ENCODE measurements at regions not wholly inside any gene's neighbourhood (a gene's known extent, or its start where the extent isn't known, plus 50 kb on each side); places are given as distances from the start of the nearest gene placed in this dataset.

DNA sequence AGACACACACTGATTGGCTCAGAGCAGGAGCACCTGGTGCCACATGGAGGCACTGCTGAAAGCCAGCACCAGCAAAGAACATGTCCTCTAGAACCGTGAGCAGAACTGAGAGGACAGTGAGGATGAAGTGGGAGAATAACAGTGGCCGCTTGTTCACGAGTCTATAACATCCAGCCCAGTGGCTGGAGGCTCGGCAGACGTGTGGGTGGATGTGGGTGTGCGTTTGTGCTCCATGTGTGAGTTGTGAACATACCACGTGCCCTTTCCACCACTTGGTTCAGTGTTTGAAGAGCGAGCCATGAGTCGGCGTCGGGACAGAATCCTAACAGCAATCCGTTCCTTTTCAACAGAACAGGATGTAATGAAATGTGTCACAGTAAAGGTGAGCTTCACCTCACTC is 113.0 kb downstream of the SOX1 start:
- TF ChIP-seq, protein P1, sequence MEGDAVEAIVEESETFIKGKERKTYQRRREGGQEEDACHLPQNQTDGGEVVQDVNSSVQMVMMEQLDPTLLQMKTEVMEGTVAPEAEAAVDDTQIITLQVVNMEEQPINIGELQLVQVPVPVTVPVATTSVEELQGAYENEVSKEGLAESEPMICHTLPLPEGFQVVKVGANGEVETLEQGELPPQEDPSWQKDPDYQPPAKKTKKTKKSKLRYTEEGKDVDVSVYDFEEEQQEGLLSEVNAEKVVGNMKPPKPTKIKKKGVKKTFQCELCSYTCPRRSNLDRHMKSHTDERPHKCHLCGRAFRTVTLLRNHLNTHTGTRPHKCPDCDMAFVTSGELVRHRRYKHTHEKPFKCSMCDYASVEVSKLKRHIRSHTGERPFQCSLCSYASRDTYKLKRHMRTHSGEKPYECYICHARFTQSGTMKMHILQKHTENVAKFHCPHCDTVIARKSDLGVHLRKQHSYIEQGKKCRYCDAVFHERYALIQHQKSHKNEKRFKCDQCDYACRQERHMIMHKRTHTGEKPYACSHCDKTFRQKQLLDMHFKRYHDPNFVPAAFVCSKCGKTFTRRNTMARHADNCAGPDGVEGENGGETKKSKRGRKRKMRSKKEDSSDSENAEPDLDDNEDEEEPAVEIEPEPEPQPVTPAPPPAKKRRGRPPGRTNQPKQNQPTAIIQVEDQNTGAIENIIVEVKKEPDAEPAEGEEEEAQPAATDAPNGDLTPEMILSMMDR (IDR thresholded peaks at IDR 0.05 in 2 of 3, conservative IDR thresholded peaks at IDR 0.05 in 1 of 3; ENCODE audit: borderline replicate concordance in 1 of 3, insufficient read depth in 1 of 3, low read depth in 2 of 3, low read length in 2 of 3): no peak
- TF ChIP-seq EZH2phosphoT487 (IDR thresholded peaks at IDR 0.05; ENCODE audit: borderline replicate concordance): no peak
- no peak for TF ChIP-seq POLR2A (IDR thresholded peaks at IDR 0.05; ENCODE audit: borderline replicate concordance, extremely low read depth, insufficient read depth, insufficient read length)
- TF ChIP-seq, protein P2, sequence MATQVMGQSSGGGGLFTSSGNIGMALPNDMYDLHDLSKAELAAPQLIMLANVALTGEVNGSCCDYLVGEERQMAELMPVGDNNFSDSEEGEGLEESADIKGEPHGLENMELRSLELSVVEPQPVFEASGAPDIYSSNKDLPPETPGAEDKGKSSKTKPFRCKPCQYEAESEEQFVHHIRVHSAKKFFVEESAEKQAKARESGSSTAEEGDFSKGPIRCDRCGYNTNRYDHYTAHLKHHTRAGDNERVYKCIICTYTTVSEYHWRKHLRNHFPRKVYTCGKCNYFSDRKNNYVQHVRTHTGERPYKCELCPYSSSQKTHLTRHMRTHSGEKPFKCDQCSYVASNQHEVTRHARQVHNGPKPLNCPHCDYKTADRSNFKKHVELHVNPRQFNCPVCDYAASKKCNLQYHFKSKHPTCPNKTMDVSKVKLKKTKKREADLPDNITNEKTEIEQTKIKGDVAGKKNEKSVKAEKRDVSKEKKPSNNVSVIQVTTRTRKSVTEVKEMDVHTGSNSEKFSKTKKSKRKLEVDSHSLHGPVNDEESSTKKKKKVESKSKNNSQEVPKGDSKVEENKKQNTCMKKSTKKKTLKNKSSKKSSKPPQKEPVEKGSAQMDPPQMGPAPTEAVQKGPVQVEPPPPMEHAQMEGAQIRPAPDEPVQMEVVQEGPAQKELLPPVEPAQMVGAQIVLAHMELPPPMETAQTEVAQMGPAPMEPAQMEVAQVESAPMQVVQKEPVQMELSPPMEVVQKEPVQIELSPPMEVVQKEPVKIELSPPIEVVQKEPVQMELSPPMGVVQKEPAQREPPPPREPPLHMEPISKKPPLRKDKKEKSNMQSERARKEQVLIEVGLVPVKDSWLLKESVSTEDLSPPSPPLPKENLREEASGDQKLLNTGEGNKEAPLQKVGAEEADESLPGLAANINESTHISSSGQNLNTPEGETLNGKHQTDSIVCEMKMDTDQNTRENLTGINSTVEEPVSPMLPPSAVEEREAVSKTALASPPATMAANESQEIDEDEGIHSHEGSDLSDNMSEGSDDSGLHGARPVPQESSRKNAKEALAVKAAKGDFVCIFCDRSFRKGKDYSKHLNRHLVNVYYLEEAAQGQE (IDR thresholded peaks at IDR 0.05; ENCODE audit: low read depth): no peak
- TF ChIP-seq ZNF274 (IDR thresholded peaks at IDR 0.05; ENCODE audit: low read depth, low read length): no peak
- no peak for TF ChIP-seq JUND (IDR thresholded peaks at IDR 0.05)
